GM19099 (cell line): ENCODE measurements at regions not wholly inside any gene's neighbourhood (a gene's known extent, or its start where the extent isn't known, plus 50 kb on each side); places are given as distances from the start of the nearest gene placed in this dataset.

Experiments
- POLR2A ChIP-seq: IDR thresholded peaks from 3 replicates; pipeline ENCODE4 v1.6.1; 2011; ENCODE audit warnings: low read depth; ENCODE audit not compliant: insufficient read length; ENCODE audit errors: extremely low read depth

GRCh38 chr13:97057176-97057575, 62.9 kb upstream of the OXGR1 start:
- no peak for TF ChIP-seq POLR2A

DNA sequence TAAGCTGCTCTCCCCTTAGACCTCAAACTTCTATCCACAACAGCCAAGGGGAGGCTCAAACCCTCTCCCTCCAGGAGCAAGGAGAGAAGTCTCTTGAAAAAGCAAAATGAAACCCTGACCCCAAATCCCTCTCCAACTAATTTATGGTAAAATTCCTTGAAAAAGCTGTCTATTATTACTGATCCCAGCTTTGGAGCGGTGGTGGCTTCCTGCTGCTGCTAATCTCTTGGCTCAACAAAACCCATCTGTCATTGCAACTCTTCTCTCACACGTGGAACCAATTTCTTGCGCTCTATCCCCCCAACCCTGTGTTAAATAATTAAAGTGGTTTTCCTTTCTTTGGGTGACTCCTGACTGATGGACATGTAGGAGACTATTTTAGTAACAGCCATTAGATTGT, 64.1 kb upstream of the OXGR1 start:
- no peak for TF ChIP-seq POLR2A

- no peak for TF ChIP-seq POLR2A
Measured at GRCh38 chr13:97058926-97059325, 64.7 kb upstream of the OXGR1 start.

DNA sequence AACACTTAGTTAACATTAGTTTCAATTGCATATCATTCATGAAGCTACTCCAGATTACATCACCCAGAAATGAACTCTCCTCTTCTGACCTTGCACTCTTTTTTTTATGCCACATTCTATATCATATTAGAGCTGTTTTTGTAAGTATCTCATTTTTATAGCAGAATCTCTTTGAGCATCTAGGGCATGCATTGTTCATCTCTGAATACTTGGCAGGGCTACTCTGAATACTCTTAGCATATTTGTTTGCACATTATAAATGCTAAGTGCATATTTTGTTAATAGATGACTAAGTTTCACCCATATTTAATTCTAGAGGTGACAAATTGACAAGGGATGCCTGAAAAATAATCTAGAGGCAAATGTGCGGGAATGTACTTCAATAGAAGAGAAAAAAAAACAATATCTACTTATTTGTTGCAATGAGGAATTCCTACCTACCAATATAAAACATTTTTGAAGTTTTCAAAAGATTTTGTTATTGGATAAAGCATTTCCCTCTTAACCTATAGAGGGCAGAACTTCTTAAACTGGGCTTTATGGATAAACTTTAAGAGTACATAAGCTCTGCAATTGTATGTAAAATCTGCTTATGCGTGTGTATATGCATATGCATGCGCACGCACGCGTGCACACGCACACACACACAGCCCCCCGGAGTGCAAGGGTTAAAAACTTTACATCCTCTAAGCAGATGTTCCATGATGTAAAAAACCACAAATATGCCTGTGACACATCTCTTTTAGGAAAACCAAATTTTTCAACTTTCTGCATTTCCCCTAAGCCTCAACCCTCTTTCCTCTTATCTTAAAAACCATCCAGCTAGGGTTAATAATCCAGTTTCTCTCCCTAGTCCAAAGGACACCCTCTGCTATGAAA, 73.0 kb upstream of the OXGR1 start:
- TF ChIP-seq POLR2A, result no peak

- TF ChIP-seq POLR2A, result no peak
Measured at GRCh38 chr13:97068151-97068550, 73.9 kb upstream of the OXGR1 start.

- TF ChIP-seq POLR2A, result no peak
Measured at GRCh38 chr13:97069050-97069815, 75.0 kb upstream of the OXGR1 start.

GRCh38 chr13:97072297-97072696, 78.0 kb upstream of the OXGR1 start:
- TF ChIP-seq POLR2A, result no peak

DNA sequence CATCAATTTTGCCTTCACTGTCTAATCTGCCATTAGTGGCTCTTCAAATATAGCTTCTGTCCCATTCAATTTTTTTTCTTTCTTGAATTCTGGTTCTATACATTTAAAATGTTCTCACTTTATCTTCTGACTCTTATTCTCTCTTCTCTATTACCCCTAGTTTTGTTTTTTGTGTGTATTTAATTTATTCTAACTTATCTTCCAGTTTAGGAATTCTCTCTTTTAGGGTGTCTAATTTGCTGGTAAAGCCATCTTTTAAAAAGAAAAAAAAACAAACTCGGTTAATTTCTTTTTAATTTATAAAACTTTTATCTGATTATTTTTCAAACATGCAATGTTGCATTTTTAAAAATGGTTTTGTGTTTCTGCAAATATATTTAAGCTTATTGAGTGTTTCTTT, 80.3 kb upstream of the OXGR1 start:
- TF ChIP-seq POLR2A, result no peak

DNA sequence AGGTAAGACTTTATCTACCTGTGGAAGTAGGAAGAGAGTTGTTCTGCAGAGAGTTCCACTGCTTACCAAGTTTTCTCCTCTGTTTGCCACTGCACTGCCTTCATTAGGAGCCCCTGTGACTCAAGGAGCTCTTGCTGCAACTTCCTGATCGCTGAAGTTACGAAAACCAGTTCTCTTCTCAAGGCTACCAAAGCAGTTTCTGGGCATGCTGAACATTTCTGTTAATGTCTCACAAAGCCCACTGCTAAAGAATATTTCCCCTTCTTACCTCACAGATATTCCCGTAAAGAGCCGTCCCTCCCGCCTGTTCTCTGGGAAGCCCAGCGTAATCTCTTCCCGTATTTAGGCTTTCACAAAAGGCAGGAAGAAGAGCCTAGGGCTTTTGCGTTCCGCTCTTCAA, 82.6 kb upstream of the OXGR1 start:
- no peak for TF ChIP-seq POLR2A

GRCh38 chr13:97077341-97077740, 83.1 kb upstream of the OXGR1 start:
- no peak for TF ChIP-seq POLR2A

DNA sequence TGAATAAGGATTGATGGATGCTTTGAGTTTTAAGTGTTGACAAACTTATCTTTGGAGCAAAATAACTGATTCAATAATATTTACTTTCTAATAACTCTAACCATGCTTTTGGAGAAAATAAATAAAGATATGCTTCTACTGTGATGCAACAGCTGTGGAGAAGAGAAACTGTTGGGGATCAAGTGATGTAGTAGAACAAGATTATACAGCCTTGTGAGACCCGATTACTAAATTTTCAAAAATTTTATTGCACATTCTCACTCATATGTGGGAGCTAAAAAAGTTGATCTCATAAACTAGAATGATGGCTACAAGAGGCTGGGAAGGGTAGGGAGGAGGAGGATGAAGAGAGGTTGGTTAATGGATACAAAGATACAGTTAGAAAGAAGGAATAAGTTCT, 85.5 kb upstream of the OXGR1 start:
- no peak for TF ChIP-seq POLR2A

DNA sequence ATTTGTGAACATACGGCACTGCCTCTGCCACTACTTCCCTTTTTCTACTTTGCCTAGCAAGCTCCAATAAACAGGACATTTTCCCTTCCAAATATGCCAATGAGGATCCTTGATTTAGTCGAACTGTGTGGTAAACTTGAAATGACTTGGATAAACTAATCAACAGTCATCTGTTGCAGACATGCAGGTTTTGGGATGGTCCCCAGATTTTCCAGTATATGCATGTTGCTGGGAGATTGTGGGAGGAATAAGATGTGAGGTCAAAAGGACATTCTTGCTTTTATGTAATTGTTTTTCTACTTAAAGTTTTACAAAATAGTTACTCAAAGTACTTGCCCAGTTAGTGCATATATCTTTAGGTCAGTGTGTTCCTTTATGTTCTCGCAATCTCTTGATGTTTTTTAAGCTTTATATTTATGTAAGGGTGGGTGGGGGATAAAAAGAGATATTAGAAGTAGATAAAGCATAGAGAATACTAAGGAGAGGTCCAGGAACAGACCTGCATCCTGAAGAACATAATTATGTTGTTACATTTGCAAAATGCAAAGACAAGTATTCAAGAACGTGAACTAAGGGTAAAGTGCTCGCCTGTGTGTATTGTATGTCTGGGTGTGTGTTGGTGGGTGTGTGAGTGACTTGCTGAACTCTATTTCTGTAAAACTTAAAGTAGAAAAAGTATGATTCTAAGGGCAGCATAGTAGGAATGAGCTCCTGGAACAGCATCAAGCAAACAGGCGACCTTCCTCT, 88.4 kb upstream of the OXGR1 start:
- TF ChIP-seq POLR2A, result no peak

GRCh38 chr13:97091196-97091595, 96.9 kb upstream of the OXGR1 start:
- no peak for TF ChIP-seq POLR2A

- TF ChIP-seq POLR2A, result no peak
Measured at GRCh38 chr13:97100821-97101220, 106.5 kb upstream of the OXGR1 start.
